ENCODE measurements at regions not wholly inside any gene's neighbourhood (a gene's known extent, or its start where the extent isn't known, plus 50 kb on each side); places are given as distances from the start of the nearest gene placed in this dataset.
"Not testable (repeated sequence)": the region's sequence is repeated elsewhere in the genome, so short reads cannot be mapped to it uniquely, and the experiment has no call there.

GRCh38 chr21:27542126-27542525 is 575.2 kb upstream of the ADAMTS5 start:
- not testable (repeated sequence) for TF ChIP-seq POLR2A, CTCF (IDR thresholded peaks at IDR 0.05)
